ENCODE measurements at regions not wholly inside any gene's neighbourhood (a gene's known extent, or its start where the extent isn't known, plus 50 kb on each side); places are given as distances from the start of the nearest gene placed in this dataset.

- TF ChIP-seq BRCA1 (IDR thresholded peaks at IDR 0.05; ENCODE audit: low read depth, low read length) (no peak), CBX5 (IDR thresholded peaks at IDR 0.05; ENCODE audit: low read depth, low read length) (no peak), SIX5 (IDR thresholded peaks at IDR 0.05; ENCODE audit: low read depth, low read length) (no peak), RXRA (IDR thresholded peaks at IDR 0.05; ENCODE audit: insufficient read depth, low read depth, low read length) (no peak), TAF7 (optimal IDR thresholded peaks at IDR 0.05; ENCODE audit: borderline replicate concordance, low read depth, low read length) (no peak), POU5F1 (IDR thresholded peaks at IDR 0.05; ENCODE audit: low read depth, low read length) (no peak), SP4 (IDR thresholded peaks at IDR 0.05; ENCODE audit: low read length) (no peak), TBP (IDR thresholded peaks at IDR 0.05; ENCODE audit: low read depth, low read length) (no peak), GABPA (IDR thresholded peaks at IDR 0.05; ENCODE audit: borderline replicate concordance, insufficient read depth, low read length) (no peak), SAP30 (IDR thresholded peaks at IDR 0.05; ENCODE audit: insufficient read depth, insufficient replicate concordance, low read length) (no peak)
- TF ChIP-seq, protein P1, sequence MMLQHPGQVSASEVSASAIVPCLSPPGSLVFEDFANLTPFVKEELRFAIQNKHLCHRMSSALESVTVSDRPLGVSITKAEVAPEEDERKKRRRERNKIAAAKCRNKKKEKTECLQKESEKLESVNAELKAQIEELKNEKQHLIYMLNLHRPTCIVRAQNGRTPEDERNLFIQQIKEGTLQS (IDR thresholded peaks at IDR 0.05; ENCODE audit: insufficient read depth, low read depth, low read length) = no peak
- H4K91ac ChIP-seq (replicated peaks; ENCODE audit: insufficient read length, low read length) = no peak overlapping the region
- WGBS, 2 experiments (ENCODE audit: extremely low coverage in 1 of 2, insufficient coverage in 1 of 2, insufficient read length in 1 of 2, insufficient replicate concordance in 2 of 2, low coverage in 1 of 2, low lambda C conversion rate in 2 of 2, missing lambda C conversion rate in 1 of 2) = 87% methylated on average over 5 of the region's 5 CpGs; no CpG with 5 or more reads in 1 of the 2 experiments
Measured at GRCh38 chrY:15101336-15101735, 577.0 kb downstream of the NLGN4Y start.

More at GRCh38 chrY:15101336-15101735, 577.0 kb downstream of the NLGN4Y start:
- no peaks in the 10 kb centered on the region for H3K4me1 ChIP-seq (replicated peaks in 1 of 4; ENCODE audit: control insufficient read depth in 3 of 4, insufficient read depth in 4 of 4, low read length in 3 of 4)
- H3K23ac ChIP-seq (ENCODE audit: insufficient read length) = no peak overlapping the region
- no peak overlapping the region for H4K8ac ChIP-seq (ENCODE audit: extremely low read depth, insufficient read depth, low read length)
- no peak overlapping the region for H2BK20ac ChIP-seq (ENCODE audit: low read length)
- H2AFZ ChIP-seq (ENCODE audit: low read length) = no peak overlapping the region
- ChIA-PET POLR2A (ENCODE audit: partially characterized antibody) (no interaction called here), CTCF (ENCODE audit: partially characterized antibody) (no interaction called here)
- no peak overlapping the region for H2AK5ac ChIP-seq (ENCODE audit: low read depth, low read length)
- H2BK120ac ChIP-seq (replicated peaks; ENCODE audit: low read depth, low read length) = no peak overlapping the region
- FAIRE-seq (no peak), DNase-seq (ENCODE audit: low read depth in 1 of 2, low spot score in 2 of 2) (no peak)
- no peaks in the 10 kb centered on the region for H3K27me3 ChIP-seq (replicated peaks in 1 of 4; ENCODE audit: control insufficient read depth in 3 of 4, extremely low read depth in 1 of 4, insufficient read depth in 3 of 4, low read length in 3 of 4)
- no peak overlapping the region for H2BK12ac ChIP-seq (ENCODE audit: low read depth, low read length)
- H4K5ac ChIP-seq (ENCODE audit: insufficient read length, low read depth, low read length) = no peak overlapping the region
- no peak overlapping the region for H3K27ac ChIP-seq (ENCODE audit: low read depth, low read length)
- H4K20me1 ChIP-seq (replicated peaks in 1 of 2; ENCODE audit: control insufficient read depth in 1 of 2, insufficient read depth in 2 of 2, low read length in 2 of 2) = no peaks in the 10 kb centered on the region
- no peak overlapping the region for H3K14ac ChIP-seq (ENCODE audit: insufficient read length)
- H3K4me2 ChIP-seq (ENCODE audit: insufficient read depth in 1 of 2, low read depth in 2 of 2, low read length in 2 of 2) = no peak overlapping the region
- no peaks in the 10 kb centered on the region for H3K79me1 ChIP-seq (ENCODE audit: low read depth, low read length)
- no peak overlapping the region for H3K56ac ChIP-seq (replicated peaks; ENCODE audit: insufficient read length, low read depth, low read length)
- no peak overlapping the region for H2BK5ac ChIP-seq (ENCODE audit: low read depth, low read length)
- H3K4me3 ChIP-seq (ENCODE audit: extremely low read depth in 1 of 4, insufficient read depth in 2 of 4, low read depth in 3 of 4, low read length in 4 of 4) = no peak overlapping the region
- H3K36me3 ChIP-seq (ENCODE audit: control insufficient read depth in 2 of 4, insufficient read depth in 4 of 4, low read length in 3 of 4) = no peaks in the 10 kb centered on the region
- no peaks in the 10 kb centered on the region for H3K9me3 ChIP-seq (ENCODE audit: insufficient read depth in 2 of 2, low read depth in 1 of 2, low read length in 1 of 2)
- no peak overlapping the region for H3K9ac ChIP-seq (replicated peaks in 1 of 4; ENCODE audit: extremely low read depth in 1 of 4, low read depth in 3 of 4, low read length in 3 of 4)
- H3K18ac ChIP-seq (ENCODE audit: extremely low read depth, low read length) = no peak overlapping the region
- H2BK15ac ChIP-seq (ENCODE audit: low read length) = no peak overlapping the region
- no peaks in the 10 kb centered on the region for H3K23me2 ChIP-seq (ENCODE audit: low read depth, low read length)
- H3K79me2 ChIP-seq (ENCODE audit: control insufficient read depth in 1 of 2, insufficient read depth in 2 of 2, low read length in 2 of 2) = no peaks in the 10 kb centered on the region
- H3K4ac ChIP-seq (replicated peaks; ENCODE audit: insufficient read length, low read depth, low read length) = no peak overlapping the region

Data from H1 (cell line).